ENCODE measurements at regions not wholly inside any gene's neighbourhood (a gene's known extent, or its start where the extent isn't known, plus 50 kb on each side); places are given as distances from the start of the nearest gene placed in this dataset.

- no TSS peak for BruUV-seq (replicated peaks)
- H3K36me3 ChIP-seq (ENCODE audit: insufficient read depth, low read length, poor library complexity, severe bottlenecking) = no peaks in the 10 kb centered on the region
Measured at GRCh38 chr6:50935442-50935841, 116.8 kb downstream of the TFAP2B start.

DNA sequence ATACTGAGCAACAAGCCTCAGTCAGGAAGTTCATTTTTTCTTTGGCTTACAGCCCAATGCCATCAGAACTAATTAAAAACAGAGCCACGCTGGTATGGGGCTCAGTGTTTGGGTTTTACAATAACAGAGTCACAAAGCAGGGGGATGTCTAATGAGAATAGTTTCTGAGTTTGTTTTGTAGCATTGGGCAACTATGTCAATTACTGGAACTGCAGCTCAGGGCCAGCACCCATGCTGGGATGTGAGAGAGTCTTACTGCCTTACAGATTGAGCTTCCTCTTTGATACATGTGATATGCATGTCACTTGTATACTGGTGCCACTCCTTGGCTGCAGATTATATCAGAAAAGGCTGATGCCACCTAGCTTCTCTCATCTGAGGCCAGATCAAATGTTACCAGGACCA is 117.6 kb downstream of the TFAP2B start:
- ChIA-PET POLR2A (ENCODE audit: low non-redundant PET) (interaction anchor here (0.9 kb wide), 1 partner anchor 94 kb away, joined by 3 read pairs; no protein-coding TSS in a partner anchor), CTCF (no interaction called here)
- BruUV-seq (replicated peaks) = no TSS peak
- no peak overlapping the region for H3K4me3 ChIP-seq (ENCODE audit: low read depth, low read length, poor library complexity, severe bottlenecking)
- peak overlapping the region; percentile 63 for H3K27ac ChIP-seq (ENCODE audit: low read depth, low read length, poor library complexity, severe bottlenecking)
- intact Hi-C loops (cut with micrococcal nuclease; ENCODE audit: unreplicated experiment) = loop anchor here (1.0 kb wide), 2 partner anchors 16 to 103 kb away; no protein-coding TSS in a partner anchor
- TF ChIP-seq EZH2 (IDR thresholded peaks at IDR 0.05; ENCODE audit: borderline replicate concordance, low read depth, low read length, poor library complexity, severe bottlenecking) = no peak
- TF ChIP-seq, protein P1, sequence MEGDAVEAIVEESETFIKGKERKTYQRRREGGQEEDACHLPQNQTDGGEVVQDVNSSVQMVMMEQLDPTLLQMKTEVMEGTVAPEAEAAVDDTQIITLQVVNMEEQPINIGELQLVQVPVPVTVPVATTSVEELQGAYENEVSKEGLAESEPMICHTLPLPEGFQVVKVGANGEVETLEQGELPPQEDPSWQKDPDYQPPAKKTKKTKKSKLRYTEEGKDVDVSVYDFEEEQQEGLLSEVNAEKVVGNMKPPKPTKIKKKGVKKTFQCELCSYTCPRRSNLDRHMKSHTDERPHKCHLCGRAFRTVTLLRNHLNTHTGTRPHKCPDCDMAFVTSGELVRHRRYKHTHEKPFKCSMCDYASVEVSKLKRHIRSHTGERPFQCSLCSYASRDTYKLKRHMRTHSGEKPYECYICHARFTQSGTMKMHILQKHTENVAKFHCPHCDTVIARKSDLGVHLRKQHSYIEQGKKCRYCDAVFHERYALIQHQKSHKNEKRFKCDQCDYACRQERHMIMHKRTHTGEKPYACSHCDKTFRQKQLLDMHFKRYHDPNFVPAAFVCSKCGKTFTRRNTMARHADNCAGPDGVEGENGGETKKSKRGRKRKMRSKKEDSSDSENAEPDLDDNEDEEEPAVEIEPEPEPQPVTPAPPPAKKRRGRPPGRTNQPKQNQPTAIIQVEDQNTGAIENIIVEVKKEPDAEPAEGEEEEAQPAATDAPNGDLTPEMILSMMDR (conservative IDR thresholded peaks at IDR 0.05; ENCODE audit: low read depth, low read length) = 0 out of 2 replicates have a peak, but pooled peaks have one; percentile 16
- H3K9me3 ChIP-seq (ENCODE audit: low read depth, low read length, poor library complexity, severe bottlenecking) = no peaks in the 10 kb centered on the region
- no peaks in the 10 kb centered on the region for H3K27me3 ChIP-seq (replicated peaks; ENCODE audit: insufficient read depth, low read depth, low read length, poor library complexity)
- no peaks in the 10 kb centered on the region for H3K36me3 ChIP-seq (ENCODE audit: insufficient read depth, low read length, poor library complexity, severe bottlenecking)
- peak; percentile 98 for DNase-seq (ENCODE audit: low spot score)
- peaks cover 44% of the 10 kb centered on the region for H3K4me1 ChIP-seq (ENCODE audit: insufficient read depth, low read length, poor library complexity, severe bottlenecking)

More at GRCh38 chr6:50935442-50935841, 116.8 kb downstream of the TFAP2B start:
- ChIA-PET CTCF (no interaction called here), POLR2A (ENCODE audit: low non-redundant PET) (no interaction called here)
- intact Hi-C loops (cut with micrococcal nuclease; ENCODE audit: unreplicated experiment) = no loop called here
- Histone ChIP-seq H3K4me1 (ENCODE audit: insufficient read depth, low read length, poor library complexity, severe bottlenecking) (peaks cover 44% of the 10 kb centered on the region), H3K27ac (ENCODE audit: low read depth, low read length, poor library complexity, severe bottlenecking) (peak overlapping the region; percentile 63), H3K9me3 (ENCODE audit: low read depth, low read length, poor library complexity, severe bottlenecking) (no peaks in the 10 kb centered on the region), H3K27me3 (replicated peaks; ENCODE audit: insufficient read depth, low read depth, low read length, poor library complexity) (no peaks in the 10 kb centered on the region), H3K4me3 (ENCODE audit: low read depth, low read length, poor library complexity, severe bottlenecking) (peak overlapping the region; percentile 4)
- DNase-seq (ENCODE audit: low spot score) = peak; percentile 83
- no peak for TF ChIP-seq EZH2 (IDR thresholded peaks at IDR 0.05; ENCODE audit: borderline replicate concordance, low read depth, low read length, poor library complexity, severe bottlenecking)
- TF ChIP-seq, protein P1 (conservative IDR thresholded peaks at IDR 0.05; ENCODE audit: low read depth, low read length) = no peak

GRCh38 chr6:50939931-50940330 is 121.3 kb downstream of the TFAP2B start:
- H3K4me1 ChIP-seq (ENCODE audit: insufficient read depth, low read length, poor library complexity, severe bottlenecking) = peaks cover 42% of the 10 kb centered on the region
- H3K27me3 ChIP-seq (replicated peaks; ENCODE audit: insufficient read depth, low read depth, low read length, poor library complexity) = no peaks in the 10 kb centered on the region
- ChIA-PET POLR2A (ENCODE audit: low non-redundant PET) (no interaction called here), CTCF (no interaction called here)
- no peaks in the 10 kb centered on the region for H3K9me3 ChIP-seq (ENCODE audit: low read depth, low read length, poor library complexity, severe bottlenecking)
- no peaks in the 10 kb centered on the region for H3K36me3 ChIP-seq (ENCODE audit: insufficient read depth, low read length, poor library complexity, severe bottlenecking)
- intact Hi-C loops (cut with micrococcal nuclease; ENCODE audit: unreplicated experiment) = no loop called here
- no TSS peak for BruUV-seq (replicated peaks)
- TF ChIP-seq, protein P1 (conservative IDR thresholded peaks at IDR 0.05; ENCODE audit: low read depth, low read length) = no peak
- TF ChIP-seq EZH2 (IDR thresholded peaks at IDR 0.05; ENCODE audit: borderline replicate concordance, low read depth, low read length, poor library complexity, severe bottlenecking) = no peak
- no peak overlapping the region for H3K27ac ChIP-seq (ENCODE audit: low read depth, low read length, poor library complexity, severe bottlenecking)
- H3K4me3 ChIP-seq (ENCODE audit: low read depth, low read length, poor library complexity, severe bottlenecking) = no peak overlapping the region
- DNase-seq (ENCODE audit: low spot score) = no peak

Measured in A673 (cell line).